Cerebellar nuclear complex (tissue), 1 donor: ENCODE measurements at regions not wholly inside any gene's neighbourhood (a gene's known extent, or its start where the extent isn't known, plus 50 kb on each side); places are given as distances from the start of the nearest gene placed in this dataset.
"Not testable (repeated sequence)": the region's sequence is repeated elsewhere in the genome, so short reads cannot be mapped to it uniquely, and the experiment has no call there.

Experiments used
- DNase-seq, 2 experiments: peaks; one replicate each; lab custom pipeline; 2025; lab: John Stamatoyannopoulos, UW

DNA sequence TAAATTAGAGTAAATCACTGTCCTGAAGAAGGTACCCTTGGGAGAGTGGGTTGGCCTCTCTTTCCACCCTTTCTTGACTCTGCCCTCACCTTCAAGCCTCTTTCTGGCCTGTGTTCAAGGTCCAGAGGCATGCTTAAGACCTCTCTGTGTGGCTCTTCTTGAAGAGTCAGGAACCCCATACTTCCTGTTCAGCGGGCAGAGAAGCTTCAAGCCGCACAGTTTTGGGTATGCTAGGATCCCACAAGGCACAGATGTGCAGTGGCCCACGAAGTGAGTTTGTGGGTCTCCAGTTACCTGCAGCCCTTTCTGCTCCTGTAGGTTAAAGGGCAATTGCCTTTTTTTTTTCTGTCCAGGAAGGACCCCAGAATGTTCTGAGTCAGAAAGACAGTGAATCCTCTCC, 113.7 kb downstream of the PPIAL4A start:
- not testable (repeated sequence) for DNase-seq

GRCh38 chr1:121006826-121007225, 117.3 kb downstream of the PPIAL4A start:
- not testable (repeated sequence) for DNase-seq

GRCh38 chr1:121007755-121008154, 118.2 kb downstream of the PPIAL4A start:
- DNase-seq: not testable (repeated sequence)

GRCh38 chr1:121008512-121009215, 119.1 kb downstream of the PPIAL4A start:
- not testable (repeated sequence) for DNase-seq

DNA sequence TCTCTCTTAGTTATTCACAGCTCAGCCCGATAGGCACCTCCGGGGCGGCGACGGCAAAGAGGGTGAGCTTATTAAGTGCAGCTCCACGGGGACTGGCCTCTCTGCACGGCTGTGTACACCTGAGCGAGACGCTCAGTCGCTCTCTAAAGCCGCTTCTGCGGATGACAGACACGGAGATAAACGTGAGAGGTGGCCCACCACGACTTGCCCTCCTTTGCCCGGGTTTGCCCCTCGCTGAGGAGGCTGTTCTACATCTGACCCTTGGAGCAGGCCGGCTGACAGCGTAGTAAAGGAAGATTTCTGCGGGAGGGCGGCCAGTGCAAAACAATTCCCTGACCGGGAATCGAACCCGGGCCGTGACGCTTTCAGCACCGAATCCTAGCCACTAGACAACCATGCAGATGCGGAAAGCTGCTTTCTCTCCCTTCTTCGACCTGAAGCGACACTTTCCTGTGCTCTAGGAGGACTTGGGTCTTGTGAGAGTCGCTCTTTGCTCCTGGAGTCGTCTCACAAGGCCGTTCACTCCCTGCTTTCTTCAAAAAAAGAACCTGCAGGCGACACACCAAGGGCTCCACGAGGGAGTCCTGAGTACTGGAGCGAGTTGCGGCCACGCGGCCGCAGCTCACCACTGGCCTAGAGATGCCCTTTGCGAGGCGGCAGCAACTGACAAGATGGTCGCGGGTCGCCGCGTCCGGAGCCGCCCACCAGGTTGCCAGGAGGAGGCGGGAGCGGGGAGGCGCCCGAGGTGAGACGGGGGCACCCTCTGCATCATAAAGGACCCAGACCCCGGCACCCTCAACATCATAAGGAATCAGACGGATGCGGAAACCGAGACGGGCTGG, 119.9 kb downstream of the PPIAL4A start:
- DNase-seq: not testable (repeated sequence)

GRCh38 chr1:121010141-121010540, 120.6 kb downstream of the PPIAL4A start:
- DNase-seq: not testable (repeated sequence)

- not testable (repeated sequence) for DNase-seq
Measured at GRCh38 chr1:121013181-121013580, 123.6 kb downstream of the PPIAL4A start.

- DNase-seq: not testable (repeated sequence)
Measured at GRCh38 chr1:121016182-121017028, 126.8 kb downstream of the PPIAL4A start.

GRCh38 chr1:121019715-121020349, 130.3 kb downstream of the PPIAL4A start:
- DNase-seq: not testable (repeated sequence)

GRCh38 chr1:121020350-121021236, 131.0 kb downstream of the PPIAL4A start:
- not testable (repeated sequence) for DNase-seq

DNA sequence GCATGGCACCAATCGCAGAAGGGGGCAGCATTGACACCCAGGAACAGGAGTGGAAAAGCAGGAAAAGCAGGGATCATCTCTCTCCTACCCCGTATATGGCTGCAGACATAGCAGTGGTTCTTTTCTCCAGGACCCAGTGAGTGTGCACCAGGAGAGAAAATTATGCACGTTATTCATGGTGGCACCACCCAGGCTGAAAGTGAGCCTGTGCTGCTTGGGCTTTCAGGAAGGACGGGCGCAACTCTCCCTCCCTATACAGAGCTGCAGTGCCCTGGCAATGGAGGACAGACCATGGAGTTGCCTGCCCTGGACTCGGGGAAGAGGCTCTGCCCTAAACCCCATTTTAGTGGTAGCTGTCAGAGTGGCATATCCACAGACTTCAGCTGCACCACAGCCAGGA, 132.1 kb downstream of the PPIAL4A start:
- not testable (repeated sequence) for DNase-seq

- DNase-seq: not testable (repeated sequence)
Measured at GRCh38 chr1:121032878-121033494, 143.4 kb downstream of the PPIAL4A start.

DNA sequence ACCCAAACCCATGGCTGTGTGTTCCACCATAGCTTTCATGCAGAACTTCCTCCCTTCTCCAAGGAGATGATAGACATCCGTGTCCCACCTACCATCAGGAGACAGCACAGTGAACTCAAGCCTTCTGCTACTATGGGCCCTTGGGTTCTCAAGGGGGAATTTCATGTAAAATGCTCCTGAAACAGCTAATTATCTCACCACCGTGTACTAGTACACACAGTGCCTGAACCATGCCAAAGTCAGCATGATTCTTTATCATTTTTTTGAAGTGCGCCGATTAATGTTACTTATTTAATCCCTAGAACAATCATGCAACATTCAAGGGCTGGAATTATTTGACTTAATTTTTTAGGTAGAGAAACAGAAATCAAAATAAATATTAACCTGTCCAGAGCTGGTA, 147.2 kb downstream of the PPIAL4A start:
- DNase-seq: not testable (repeated sequence)

DNA sequence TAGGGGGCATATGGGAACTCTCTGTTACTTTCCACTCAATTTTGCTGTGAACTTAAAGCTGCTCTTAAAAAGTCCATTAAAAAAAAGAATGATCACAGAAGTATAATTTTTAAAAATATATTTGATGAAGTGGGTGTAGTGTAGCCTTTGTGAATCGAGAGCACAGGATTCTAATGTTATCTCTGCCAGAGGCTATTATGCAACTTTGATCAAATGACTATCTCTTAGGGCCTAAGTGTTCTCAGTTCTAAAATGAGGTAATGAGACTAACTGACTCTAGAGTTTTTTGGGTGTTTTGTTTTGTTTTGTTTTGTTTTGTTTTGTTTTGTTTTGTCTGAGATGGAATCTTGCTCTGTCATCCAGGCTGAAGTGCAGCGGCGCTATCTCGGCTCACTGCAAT, 143.2 kb downstream of the FAM72B start:
- DNase-seq: not testable (repeated sequence)

- DNase-seq: not testable (repeated sequence)
Measured at GRCh38 chr1:121041497-121041896, 142.6 kb downstream of the FAM72B start.

DNA sequence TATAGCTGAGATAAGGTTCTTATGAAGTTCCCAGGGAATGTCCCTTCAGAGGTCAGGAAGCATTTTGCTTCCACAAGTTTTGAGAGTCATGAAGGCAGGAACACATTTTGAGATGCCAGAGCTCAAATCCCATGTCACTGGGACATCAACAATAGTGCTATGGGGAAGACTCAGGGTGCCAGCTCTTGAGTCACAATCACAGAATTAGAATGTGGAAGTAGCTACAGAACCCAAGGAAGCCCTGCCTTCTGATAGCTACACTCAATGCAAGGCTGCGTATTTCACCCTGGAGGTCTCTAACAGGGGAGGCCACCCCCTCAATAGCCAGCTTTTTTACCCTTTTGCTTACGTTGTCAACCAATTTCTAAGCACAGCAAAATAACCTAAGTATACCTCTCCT, 141.3 kb downstream of the FAM72B start:
- not testable (repeated sequence) for DNase-seq

- DNase-seq: not testable (repeated sequence)
Measured at GRCh38 chr1:121048293-121048752, 135.8 kb downstream of the FAM72B start.

DNA sequence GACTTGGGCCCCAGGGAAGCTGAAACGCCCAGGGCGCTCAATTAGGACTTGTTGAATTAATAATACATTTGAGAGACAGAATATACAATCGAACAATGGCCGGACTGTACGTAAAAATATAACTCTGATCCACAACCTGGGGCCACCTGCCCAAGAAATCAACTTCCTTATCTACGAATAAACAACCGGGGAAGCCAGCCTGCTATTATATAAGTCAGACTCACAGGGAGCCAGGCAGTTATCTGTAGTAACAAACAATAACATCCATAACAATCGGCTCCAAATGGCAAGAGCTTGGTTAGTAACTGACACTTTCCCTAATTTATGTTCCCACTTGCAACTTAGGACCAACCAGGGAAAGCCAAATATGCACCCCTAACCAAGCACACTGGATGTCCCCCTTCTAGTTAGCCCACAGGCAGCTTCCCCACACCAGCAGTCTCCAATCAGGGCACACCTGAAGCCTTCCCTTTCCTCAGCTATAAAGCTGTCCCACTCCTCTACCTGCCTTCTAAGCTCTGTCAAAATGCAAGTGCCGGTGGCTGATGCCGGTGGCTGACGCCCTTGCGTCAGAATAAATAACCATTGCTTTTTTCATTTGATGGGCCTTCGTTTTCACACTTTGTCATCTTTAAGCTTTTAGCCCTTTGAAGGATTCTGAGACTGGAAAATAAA, 135.2 kb downstream of the FAM72B start:
- not testable (repeated sequence) for DNase-seq

DNA sequence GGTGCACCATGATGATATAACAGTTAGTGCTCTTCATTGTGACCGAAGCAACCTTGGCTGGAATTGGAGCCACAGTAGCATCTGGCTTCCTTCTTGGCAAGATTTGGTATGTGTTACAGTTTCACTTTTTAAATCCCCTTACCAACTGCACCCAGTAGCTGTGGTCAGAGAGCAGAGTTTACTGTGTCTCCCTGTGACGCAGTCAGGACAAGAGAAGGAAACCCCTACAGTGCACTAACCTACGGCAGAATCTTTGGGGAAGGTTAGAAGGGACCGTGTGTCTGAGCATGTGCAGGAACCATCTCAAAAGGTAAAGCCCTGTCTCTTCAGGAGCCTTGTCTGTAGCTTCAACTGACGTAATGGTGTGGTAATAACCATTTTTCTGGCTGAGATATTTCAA, 134.0 kb downstream of the FAM72B start:
- not testable (repeated sequence) for DNase-seq
